IPS-NIHi11 (cell line): ENCODE measurements at regions not wholly inside any gene's neighbourhood (a gene's known extent, or its start where the extent isn't known, plus 50 kb on each side); places are given as distances from the start of the nearest gene placed in this dataset.

Experiments used
- DNase-seq: peaks from one replicate; pipeline ENCODE4 v3.0.0; 2012; ENCODE audit warnings: mixed read lengths, low spot score

GRCh38 chr3:74564560-74564959 is 49.9 kb downstream of the CNTN3 start:
- DNase-seq, result no peak

- DNase-seq, result no peak
These were observed 51.7 kb downstream of the CNTN3 start for GRCh38 chr3:74562558-74563269.

- no peak for DNase-seq
These were observed 52.6 kb downstream of the CNTN3 start for GRCh38 chr3:74561881-74562280.

GRCh38 chr3:74559261-74559660 is 55.2 kb downstream of the CNTN3 start:
- DNase-seq, result no peak

GRCh38 chr3:74550686-74551085 is 63.8 kb downstream of the CNTN3 start:
- no peak for DNase-seq

- DNase-seq, result no peak
These were observed 68.0 kb downstream of the CNTN3 start for GRCh38 chr3:74546426-74546825.

GRCh38 chr3:74542441-74542840 is 72.0 kb downstream of the CNTN3 start:
- DNase-seq, result no peak

- no peak for DNase-seq
These were observed 74.6 kb downstream of the CNTN3 start for GRCh38 chr3:74539876-74540275.

- no peak for DNase-seq
These were observed 75.8 kb downstream of the CNTN3 start for GRCh38 chr3:74538669-74539068.

- no peak for DNase-seq
These were observed 76.6 kb downstream of the CNTN3 start for GRCh38 chr3:74537857-74538256.

GRCh38 chr3:74537164-74537563 is 77.3 kb downstream of the CNTN3 start:
- no peak for DNase-seq

GRCh38 chr3:74535281-74535680 is 79.2 kb downstream of the CNTN3 start:
- no peak for DNase-seq

- no peak for DNase-seq
These were observed 79.8 kb downstream of the CNTN3 start for GRCh38 chr3:74534611-74535010.

- DNase-seq, result no peak
These were observed 82.0 kb downstream of the CNTN3 start for GRCh38 chr3:74532446-74532845.

GRCh38 chr3:74531491-74531890 is 83.0 kb downstream of the CNTN3 start:
- no peak for DNase-seq

GRCh38 chr3:74529145-74529544 is 85.3 kb downstream of the CNTN3 start:
- no peak for DNase-seq

GRCh38 chr3:74527566-74527965 is 86.9 kb downstream of the CNTN3 start:
- DNase-seq, result no peak

- DNase-seq, result no peak
These were observed 90.6 kb downstream of the CNTN3 start for GRCh38 chr3:74523811-74524210.

GRCh38 chr3:74520895-74521294 is 93.6 kb downstream of the CNTN3 start:
- DNase-seq, result no peak

GRCh38 chr3:74518610-74519009 is 95.8 kb downstream of the CNTN3 start:
- no peak for DNase-seq

GRCh38 chr3:74516019-74516418 is 98.4 kb downstream of the CNTN3 start:
- no peak for DNase-seq

- DNase-seq, result no peak
These were observed 99.0 kb downstream of the CNTN3 start for GRCh38 chr3:74515451-74515850.

- no peak for DNase-seq
These were observed 103.4 kb downstream of the CNTN3 start for GRCh38 chr3:74511078-74511477.

- no peak for DNase-seq
These were observed 104.1 kb downstream of the CNTN3 start for GRCh38 chr3:74510261-74510818.
